ENCODE measurements at regions not wholly inside any gene's neighbourhood (a gene's known extent, or its start where the extent isn't known, plus 50 kb on each side); places are given as distances from the start of the nearest gene placed in this dataset.

- TF ChIP-seq CTCF (IDR thresholded peaks at IDR 0.05) (no peak), POLR2A (IDR thresholded peaks at IDR 0.05) (no peak)
These were observed 197.4 kb upstream of the SMIM21 start for GRCh38 chr18:75624869-75625268.
